ENCODE measurements at regions not wholly inside any gene's neighbourhood (a gene's known extent, or its start where the extent isn't known, plus 50 kb on each side); places are given as distances from the start of the nearest gene placed in this dataset.

- Histone ChIP-seq H3K4me3 (ENCODE audit: insufficient read depth, low read length, poor library complexity, severe bottlenecking) (no peak overlapping the region), H3K36me3 (ENCODE audit: low read length) (no peaks in the 10 kb centered on the region), H4K20me1 (ENCODE audit: low read depth, low read length) (no peaks in the 10 kb centered on the region), H3K79me2 (ENCODE audit: insufficient read depth, low read length) (no peaks in the 10 kb centered on the region), H3K9me3 (ENCODE audit: insufficient read depth, low read length) (no peaks in the 10 kb centered on the region), H2AFZ (ENCODE audit: low read depth, low read length, severe bottlenecking) (no peak overlapping the region), H3K4me2 (ENCODE audit: low read depth, low read length, poor library complexity, severe bottlenecking) (no peak overlapping the region), H3K27ac (ENCODE audit: low read depth, low read length) (no peak overlapping the region), H3K27me3 (ENCODE audit: low read length) (no peaks in the 10 kb centered on the region), H3K9me2 (replicated peaks; ENCODE audit: insufficient read depth, low read length) (no peaks in the 10 kb centered on the region), H3K9ac (ENCODE audit: low read length) (no peak overlapping the region), H3F3A (ENCODE audit: insufficient read depth) (no peaks in the 10 kb centered on the region)
- TF ChIP-seq, protein P1, sequence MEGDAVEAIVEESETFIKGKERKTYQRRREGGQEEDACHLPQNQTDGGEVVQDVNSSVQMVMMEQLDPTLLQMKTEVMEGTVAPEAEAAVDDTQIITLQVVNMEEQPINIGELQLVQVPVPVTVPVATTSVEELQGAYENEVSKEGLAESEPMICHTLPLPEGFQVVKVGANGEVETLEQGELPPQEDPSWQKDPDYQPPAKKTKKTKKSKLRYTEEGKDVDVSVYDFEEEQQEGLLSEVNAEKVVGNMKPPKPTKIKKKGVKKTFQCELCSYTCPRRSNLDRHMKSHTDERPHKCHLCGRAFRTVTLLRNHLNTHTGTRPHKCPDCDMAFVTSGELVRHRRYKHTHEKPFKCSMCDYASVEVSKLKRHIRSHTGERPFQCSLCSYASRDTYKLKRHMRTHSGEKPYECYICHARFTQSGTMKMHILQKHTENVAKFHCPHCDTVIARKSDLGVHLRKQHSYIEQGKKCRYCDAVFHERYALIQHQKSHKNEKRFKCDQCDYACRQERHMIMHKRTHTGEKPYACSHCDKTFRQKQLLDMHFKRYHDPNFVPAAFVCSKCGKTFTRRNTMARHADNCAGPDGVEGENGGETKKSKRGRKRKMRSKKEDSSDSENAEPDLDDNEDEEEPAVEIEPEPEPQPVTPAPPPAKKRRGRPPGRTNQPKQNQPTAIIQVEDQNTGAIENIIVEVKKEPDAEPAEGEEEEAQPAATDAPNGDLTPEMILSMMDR (IDR thresholded peaks at IDR 0.05; ENCODE audit: insufficient read depth, low read length, poor library complexity, severe bottlenecking): no peak
Observed at GRCh38 chr3:29072611-29073010, 208.3 kb upstream of the RBMS3 start.

DNA sequence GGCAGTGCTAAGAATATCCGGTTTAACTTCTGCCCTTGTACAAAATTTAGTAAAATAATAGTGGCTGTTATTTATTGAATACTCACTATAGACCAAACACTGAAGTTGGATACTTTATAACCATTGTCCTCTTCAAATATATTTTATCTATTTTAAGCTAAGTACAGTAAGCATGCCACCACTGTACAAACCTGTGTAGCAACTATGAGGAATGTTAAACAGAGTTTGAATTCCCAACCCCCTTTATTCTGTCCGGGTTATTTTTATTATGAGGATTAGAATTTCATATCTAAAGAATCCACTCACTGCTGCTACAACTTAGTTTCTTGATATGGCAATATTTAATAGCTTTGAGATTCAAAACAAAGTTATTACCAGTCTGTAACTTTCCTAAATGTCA, 203.5 kb upstream of the RBMS3 start:
- Histone ChIP-seq H3K9ac (ENCODE audit: low read length) (no peak overlapping the region), H3K79me2 (ENCODE audit: insufficient read depth, low read length) (no peaks in the 10 kb centered on the region), H2AFZ (ENCODE audit: low read depth, low read length, severe bottlenecking) (no peak overlapping the region), H4K20me1 (ENCODE audit: low read depth, low read length) (no peaks in the 10 kb centered on the region), H3K9me2 (replicated peaks; ENCODE audit: insufficient read depth, low read length) (no peaks in the 10 kb centered on the region), H3F3A (ENCODE audit: insufficient read depth) (no peaks in the 10 kb centered on the region), H3K27ac (ENCODE audit: low read depth, low read length) (no peak overlapping the region), H3K27me3 (ENCODE audit: low read length) (no peaks in the 10 kb centered on the region), H3K4me3 (ENCODE audit: insufficient read depth, low read length, poor library complexity, severe bottlenecking) (no peak overlapping the region), H3K4me2 (ENCODE audit: low read depth, low read length, poor library complexity, severe bottlenecking) (no peak overlapping the region), H3K36me3 (ENCODE audit: low read length) (no peaks in the 10 kb centered on the region), H3K9me3 (ENCODE audit: insufficient read depth, low read length) (no peaks in the 10 kb centered on the region)
- TF ChIP-seq, protein P1 (IDR thresholded peaks at IDR 0.05; ENCODE audit: insufficient read depth, low read length, poor library complexity, severe bottlenecking): no peak
- no peak for TF ChIP-seq EZH2phosphoT487 (conservative IDR thresholded peaks at IDR 0.05; ENCODE audit: low read length)

DNA sequence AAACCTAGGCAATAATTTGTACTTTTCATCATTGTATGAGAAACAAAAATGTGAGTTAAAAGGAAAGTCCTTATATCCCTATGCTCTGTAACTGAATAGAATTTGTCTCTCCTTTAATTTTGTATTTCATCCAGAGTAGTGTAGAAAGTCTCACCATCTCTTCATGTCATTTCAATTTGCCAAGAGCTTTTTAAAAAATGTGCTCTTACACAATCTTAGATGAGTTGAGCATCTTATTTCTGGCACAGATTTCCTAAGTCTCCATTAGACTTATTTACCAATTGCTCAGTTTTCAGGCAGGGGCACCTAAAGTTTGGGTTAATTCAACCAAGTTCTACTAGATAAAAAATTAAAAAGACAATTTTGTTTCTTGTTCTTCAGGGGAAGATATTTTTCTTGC, 201.5 kb upstream of the RBMS3 start:
- Histone ChIP-seq H3K4me2 (ENCODE audit: low read depth, low read length, poor library complexity, severe bottlenecking) (no peak overlapping the region), H3K36me3 (ENCODE audit: low read length) (0 out of 2 replicates have a peak, but pooled peaks cover 3% of the 10 kb centered on the region), H3F3A (ENCODE audit: insufficient read depth) (no peaks in the 10 kb centered on the region), H3K79me2 (ENCODE audit: insufficient read depth, low read length) (no peaks in the 10 kb centered on the region), H2AFZ (ENCODE audit: low read depth, low read length, severe bottlenecking) (no peak overlapping the region), H3K9ac (ENCODE audit: low read length) (no peak overlapping the region), H4K20me1 (ENCODE audit: low read depth, low read length) (no peaks in the 10 kb centered on the region), H3K4me3 (ENCODE audit: insufficient read depth, low read length, poor library complexity, severe bottlenecking) (no peak overlapping the region), H3K9me3 (ENCODE audit: insufficient read depth, low read length) (no peaks in the 10 kb centered on the region), H3K27ac (ENCODE audit: low read depth, low read length) (no peak overlapping the region), H3K27me3 (ENCODE audit: low read length) (no peaks in the 10 kb centered on the region), H3K9me2 (replicated peaks; ENCODE audit: insufficient read depth, low read length) (no peaks in the 10 kb centered on the region)
- TF ChIP-seq, protein P1 (IDR thresholded peaks at IDR 0.05; ENCODE audit: insufficient read depth, low read length, poor library complexity, severe bottlenecking): no peak
- no peak for TF ChIP-seq EZH2phosphoT487 (conservative IDR thresholded peaks at IDR 0.05; ENCODE audit: low read length)

- TF ChIP-seq, protein P1 (IDR thresholded peaks at IDR 0.05; ENCODE audit: insufficient read depth, low read length, poor library complexity, severe bottlenecking): no peak
- no peak for TF ChIP-seq EZH2phosphoT487 (conservative IDR thresholded peaks at IDR 0.05; ENCODE audit: low read length)
- H3K36me3 ChIP-seq (ENCODE audit: low read length): 0 out of 2 replicates have a peak, but pooled peaks cover 3% of the 10 kb centered on the region
- no peaks in the 10 kb centered on the region for H3K27me3 ChIP-seq (ENCODE audit: low read length)
- no peak overlapping the region for H3K4me2 ChIP-seq (ENCODE audit: low read depth, low read length, poor library complexity, severe bottlenecking)
- H2AFZ ChIP-seq (ENCODE audit: low read depth, low read length, severe bottlenecking): no peak overlapping the region
- H3K27ac ChIP-seq (ENCODE audit: low read depth, low read length): no peak overlapping the region
- H3K9me3 ChIP-seq (ENCODE audit: insufficient read depth, low read length): no peaks in the 10 kb centered on the region
- H3F3A ChIP-seq (ENCODE audit: insufficient read depth): no peaks in the 10 kb centered on the region
- no peaks in the 10 kb centered on the region for H3K79me2 ChIP-seq (ENCODE audit: insufficient read depth, low read length)
- no peak overlapping the region for H3K4me3 ChIP-seq (ENCODE audit: insufficient read depth, low read length, poor library complexity, severe bottlenecking)
- H4K20me1 ChIP-seq (ENCODE audit: low read depth, low read length): no peaks in the 10 kb centered on the region
- no peak overlapping the region for H3K9ac ChIP-seq (ENCODE audit: low read length)
- H3K9me2 ChIP-seq (replicated peaks; ENCODE audit: insufficient read depth, low read length): no peaks in the 10 kb centered on the region
Observed at GRCh38 chr3:29080967-29081366, 199.9 kb upstream of the RBMS3 start.
